Keratinocyte (primary cell): ENCODE measurements at regions not wholly inside any gene's neighbourhood (a gene's known extent, or its start where the extent isn't known, plus 50 kb on each side); places are given as distances from the start of the nearest gene placed in this dataset.

Experiments used
- DNase-seq: peaks from one replicate; pipeline ENCODE4 v3.0.0-alpha.2; 2011; ENCODE audit warnings: low read depth, missing footprints, low spot score
- FAIRE-seq: peaks from 2 replicates; lab custom pipeline; 2011; peaks lifted over from hg19 to GRCh38; lab: Jason Lieb, UNC
- H2AFZ ChIP-seq: 2 replicates; pipeline ENCODE4 v1.6.0; 2012; ENCODE audit warnings: low read length, control low read depth, inconsistent platforms; ENCODE audit not compliant: control insufficient read depth
- H3K27ac ChIP-seq: 2 replicates; pipeline ENCODE4 v1.5.1; 2011; ENCODE audit warnings: low read length; ENCODE audit not compliant: control insufficient read depth, insufficient read depth
- H3K27me3 ChIP-seq: 3 replicates; pipeline ENCODE4 v1.6.0; 2011; ENCODE audit warnings: low read length; ENCODE audit not compliant: control insufficient read depth, insufficient read depth; ENCODE audit errors: extremely low read depth
- H3K36me3 ChIP-seq, 2 experiments: 2 replicates in 1 of 2; 3 replicates in 1 of 2; pipeline ENCODE4 v1.5.1; 2011; ENCODE audit warnings: low read length in 2 of 2, mild to moderate bottlenecking in 1 of 2; ENCODE audit not compliant: control insufficient read depth in 2 of 2, insufficient read depth in 2 of 2; ENCODE audit errors: extremely low read depth in 1 of 2
- H3K4me1 ChIP-seq: 3 replicates; pipeline ENCODE4 v1.5.1; 2011; ENCODE audit warnings: low read length; ENCODE audit not compliant: control insufficient read depth, insufficient read depth; ENCODE audit errors: extremely low read depth
- H3K4me2 ChIP-seq: 3 replicates; pipeline ENCODE4 v1.6.0; 2011; ENCODE audit warnings: low read depth, low read length; ENCODE audit not compliant: control insufficient read depth, insufficient read depth; ENCODE audit errors: extremely low read depth
- H3K4me3 ChIP-seq, 3 experiments: fragments of 200-600 bp in 1 of 3; sonication (generic) in 1 of 3; 2 replicates in 2 of 3; 3 replicates in 1 of 3; pipeline ENCODE4 v1.5.1; 2011 to 2016; ENCODE audit warnings: low read length in 3 of 3, mild to moderate bottlenecking in 3 of 3, control low read depth in 2 of 3, inconsistent platforms in 1 of 3, low read depth in 1 of 3, mixed read lengths in 1 of 3, mixed run types in 1 of 3, moderate library complexity in 1 of 3; ENCODE audit not compliant: control insufficient read depth in 2 of 3, insufficient read depth in 2 of 3; ENCODE audit errors: extremely low read depth in 1 of 3
- H3K79me2 ChIP-seq: 2 replicates; pipeline ENCODE4 v1.6.0; 2012; ENCODE audit warnings: low read length; ENCODE audit not compliant: control insufficient read depth, insufficient read depth
- H3K9ac ChIP-seq: 3 replicates; pipeline ENCODE4 v1.6.0; 2011; ENCODE audit warnings: low read length; ENCODE audit not compliant: control insufficient read depth, insufficient read depth; ENCODE audit errors: extremely low read depth
- H3K9me1 ChIP-seq: 3 replicates; pipeline ENCODE4 v1.6.0; 2011; ENCODE audit warnings: low read length; ENCODE audit not compliant: control insufficient read depth, insufficient read depth; ENCODE audit errors: extremely low read depth
- H3K9me3 ChIP-seq: 2 replicates; pipeline ENCODE4 v1.5.1; 2012; ENCODE audit warnings: low read depth, low read length; ENCODE audit not compliant: control insufficient read depth
- H4K20me1 ChIP-seq: 3 replicates; pipeline ENCODE4 v1.6.0; 2011; ENCODE audit warnings: low read length; ENCODE audit not compliant: control insufficient read depth, insufficient read depth; ENCODE audit errors: extremely low read depth
- CTCF ChIP-seq, 3 experiments: IDR thresholded peaks in 1 of 3; conservative IDR thresholded peaks in 1 of 3; optimal IDR thresholded peaks in 1 of 3; 2 replicates in 2 of 3; 3 replicates in 1 of 3; pipeline versions ENCODE3 to v1.5.1; 2011; ENCODE audit warnings: low read length in 3 of 3, mild to moderate bottlenecking in 3 of 3, moderate library complexity in 2 of 3, control low read depth in 1 of 3, inconsistent platforms in 1 of 3; ENCODE audit not compliant: insufficient read depth in 2 of 3; ENCODE audit errors: extremely low read depth in 1 of 3
- EZH2 ChIP-seq: IDR thresholded peaks from one replicate; pipeline ENCODE4 v1.6.1; 2012; ENCODE audit warnings: inconsistent platforms, mild to moderate bottlenecking, low read length, moderate library complexity
- dilution Hi-C: fragments of 300-500 bp; cut with MboI; formaldehyde crosslinking; loops from one replicate; pipeline ENCODE4 v1.7.0; 2020; ENCODE audit warnings: low sequenced_read_pairs; ENCODE audit not compliant: extremely low pct_ligation_motif_present

GRCh38 chr1:67953301-67953700 is 97.1 kb downstream of the DIRAS3 start:
- Histone ChIP-seq H3K9me3 (no peaks in the 10 kb centered on the region), H3K27me3 (no peaks in the 10 kb centered on the region), H3K4me1 (no peaks in the 10 kb centered on the region), H3K4me3 (no peak overlapping the region), H3K9me1 (no peaks in the 10 kb centered on the region), H4K20me1 (no peaks in the 10 kb centered on the region), H2AFZ (no peak overlapping the region), H3K36me3 (no peaks in the 10 kb centered on the region), H3K4me2 (no peak overlapping the region), H3K27ac (no peak overlapping the region), H3K9ac (no peak overlapping the region), H3K79me2 (no peaks in the 10 kb centered on the region)
- DNase-seq (no peak), FAIRE-seq (no peak)
- dilution Hi-C loops: no loop called here
- TF ChIP-seq EZH2: no peak
- TF ChIP-seq CTCF (optimal IDR thresholded peaks at IDR 0.05 in 1 of 3, IDR thresholded peaks at IDR 0.05 in 1 of 3, conservative IDR thresholded peaks at IDR 0.05 in 1 of 3; ENCODE audit: extremely low read depth in 1 of 3, insufficient read depth in 2 of 3, low read length in 3 of 3): no peak

- H3K27me3 ChIP-seq: no peaks in the 10 kb centered on the region
- dilution Hi-C loops: no loop called here
- no peak overlapping the region for H3K4me2 ChIP-seq
- H3K79me2 ChIP-seq: no peaks in the 10 kb centered on the region
- no peaks in the 10 kb centered on the region for H4K20me1 ChIP-seq
- H3K4me1 ChIP-seq: no peaks in the 10 kb centered on the region
- H3K9me3 ChIP-seq: no peaks in the 10 kb centered on the region
- no peak for TF ChIP-seq EZH2
- TF ChIP-seq CTCF (optimal IDR thresholded peaks at IDR 0.05 in 1 of 3, IDR thresholded peaks at IDR 0.05 in 1 of 3, conservative IDR thresholded peaks at IDR 0.05 in 1 of 3; ENCODE audit: extremely low read depth in 1 of 3, insufficient read depth in 2 of 3, low read length in 3 of 3): no peak
- H3K27ac ChIP-seq: no peak overlapping the region
- no peak overlapping the region for H2AFZ ChIP-seq
- H3K9me1 ChIP-seq: no peaks in the 10 kb centered on the region
- no peak overlapping the region for H3K9ac ChIP-seq
- no peak for DNase-seq
- FAIRE-seq: no peak
- no peak overlapping the region for H3K4me3 ChIP-seq
- no peaks in the 10 kb centered on the region for H3K36me3 ChIP-seq
Measured at GRCh38 chr1:67952071-67952470, 98.4 kb downstream of the DIRAS3 start.
